ENCODE measurements at regions not wholly inside any gene's neighbourhood (a gene's known extent, or its start where the extent isn't known, plus 50 kb on each side); places are given as distances from the start of the nearest gene placed in this dataset.

- Histone ChIP-seq H4K20me1 (ENCODE audit: insufficient read depth, low read length) (no peaks in the 10 kb centered on the region), H3K4me2 (ENCODE audit: insufficient read depth, low read length) (peak overlapping the region; percentile 61), H3K4me1 (ENCODE audit: insufficient read depth, low read length) (no peaks in the 10 kb centered on the region), H3K36me3 (ENCODE audit: insufficient read depth, low read length) (no peaks in the 10 kb centered on the region), H3K9me3 (ENCODE audit: low read depth, low read length) (no peaks in the 10 kb centered on the region), H2AFZ (ENCODE audit: low read length) (no peak overlapping the region), H3K27ac (ENCODE audit: low read depth, low read length) (no peak overlapping the region), H3K79me2 (ENCODE audit: insufficient read depth, low read length) (no peaks in the 10 kb centered on the region), H3K27me3 (ENCODE audit: insufficient read depth, low read length) (peaks cover 28% of the 10 kb centered on the region), H3K4me3 (ENCODE audit: insufficient read depth, low read length) (no peak overlapping the region)
- TF ChIP-seq, protein P1, sequence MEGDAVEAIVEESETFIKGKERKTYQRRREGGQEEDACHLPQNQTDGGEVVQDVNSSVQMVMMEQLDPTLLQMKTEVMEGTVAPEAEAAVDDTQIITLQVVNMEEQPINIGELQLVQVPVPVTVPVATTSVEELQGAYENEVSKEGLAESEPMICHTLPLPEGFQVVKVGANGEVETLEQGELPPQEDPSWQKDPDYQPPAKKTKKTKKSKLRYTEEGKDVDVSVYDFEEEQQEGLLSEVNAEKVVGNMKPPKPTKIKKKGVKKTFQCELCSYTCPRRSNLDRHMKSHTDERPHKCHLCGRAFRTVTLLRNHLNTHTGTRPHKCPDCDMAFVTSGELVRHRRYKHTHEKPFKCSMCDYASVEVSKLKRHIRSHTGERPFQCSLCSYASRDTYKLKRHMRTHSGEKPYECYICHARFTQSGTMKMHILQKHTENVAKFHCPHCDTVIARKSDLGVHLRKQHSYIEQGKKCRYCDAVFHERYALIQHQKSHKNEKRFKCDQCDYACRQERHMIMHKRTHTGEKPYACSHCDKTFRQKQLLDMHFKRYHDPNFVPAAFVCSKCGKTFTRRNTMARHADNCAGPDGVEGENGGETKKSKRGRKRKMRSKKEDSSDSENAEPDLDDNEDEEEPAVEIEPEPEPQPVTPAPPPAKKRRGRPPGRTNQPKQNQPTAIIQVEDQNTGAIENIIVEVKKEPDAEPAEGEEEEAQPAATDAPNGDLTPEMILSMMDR (IDR thresholded peaks at IDR 0.05; ENCODE audit: extremely low read depth, low read depth, low read length): no peak
- no peak for DNase-seq (ENCODE audit: insufficient read length, low spot score, missing footprints)
Measured at GRCh38 chr6:166253778-166254204, 54.4 kb downstream of the PRR18 start.

DNA sequence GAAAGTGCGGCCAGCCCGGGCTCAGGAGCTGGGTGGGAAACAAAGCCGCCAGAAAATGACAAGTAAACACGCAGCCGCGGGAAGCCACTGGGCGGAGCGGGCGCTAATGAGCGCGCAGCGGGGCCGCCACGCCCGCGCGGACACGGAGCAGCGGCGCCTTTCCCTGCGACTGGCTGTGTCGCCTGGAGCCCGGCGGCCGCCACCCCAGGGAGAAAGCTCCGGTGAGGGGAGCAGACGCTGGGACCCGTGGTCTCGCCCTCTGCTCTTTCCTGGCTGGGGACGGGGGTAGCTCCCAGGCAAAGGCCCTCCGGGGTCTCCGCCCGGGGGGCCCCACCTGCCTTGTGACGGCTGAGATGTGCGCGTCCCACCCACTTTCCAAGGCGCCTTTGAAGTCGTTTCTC lies 54.9 kb downstream of the PRR18 start:
- Histone ChIP-seq H2AFZ (ENCODE audit: low read length) (no peak overlapping the region), H3K27ac (ENCODE audit: low read depth, low read length) (no peak overlapping the region), H3K27me3 (ENCODE audit: insufficient read depth, low read length) (peaks cover 28% of the 10 kb centered on the region), H3K36me3 (ENCODE audit: insufficient read depth, low read length) (no peaks in the 10 kb centered on the region), H3K79me2 (ENCODE audit: insufficient read depth, low read length) (no peaks in the 10 kb centered on the region), H3K4me2 (ENCODE audit: insufficient read depth, low read length) (peak overlapping the region; percentile 61), H4K20me1 (ENCODE audit: insufficient read depth, low read length) (no peaks in the 10 kb centered on the region), H3K9me3 (ENCODE audit: low read depth, low read length) (no peaks in the 10 kb centered on the region), H3K4me1 (ENCODE audit: insufficient read depth, low read length) (no peaks in the 10 kb centered on the region), H3K4me3 (ENCODE audit: insufficient read depth, low read length) (peak overlapping the region; percentile 50)
- TF ChIP-seq, protein P1 (IDR thresholded peaks at IDR 0.05; ENCODE audit: extremely low read depth, low read depth, low read length): no peak
- DNase-seq (ENCODE audit: insufficient read length, low spot score, missing footprints): no peak

DNA sequence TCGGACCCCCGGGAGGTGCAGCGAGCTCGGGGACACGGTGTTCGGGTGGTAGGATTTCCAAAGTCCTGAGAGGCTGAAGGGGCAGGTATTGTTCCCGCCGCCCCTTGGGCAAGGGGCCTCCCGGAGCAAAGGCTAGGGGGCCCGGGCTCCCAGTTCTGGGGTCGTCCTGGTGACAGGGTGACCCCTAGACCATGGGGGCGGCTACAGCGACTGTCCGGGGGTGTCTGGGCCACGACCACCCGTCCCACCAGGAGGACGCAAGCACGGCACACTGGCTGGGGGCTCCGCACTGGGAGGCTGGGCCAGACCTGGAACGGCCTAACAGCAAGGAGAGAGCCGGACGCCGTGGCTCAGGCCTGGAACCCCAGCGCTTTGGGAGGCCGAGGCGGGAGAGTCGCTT lies 55.6 kb downstream of the PRR18 start:
- Histone ChIP-seq H3K27me3 (ENCODE audit: insufficient read depth, low read length) (peaks cover 28% of the 10 kb centered on the region), H2AFZ (ENCODE audit: low read length) (no peak overlapping the region), H3K36me3 (ENCODE audit: insufficient read depth, low read length) (no peaks in the 10 kb centered on the region), H3K4me1 (ENCODE audit: insufficient read depth, low read length) (no peaks in the 10 kb centered on the region), H4K20me1 (ENCODE audit: insufficient read depth, low read length) (no peaks in the 10 kb centered on the region), H3K4me2 (ENCODE audit: insufficient read depth, low read length) (no peak overlapping the region), H3K9me3 (ENCODE audit: low read depth, low read length) (no peaks in the 10 kb centered on the region), H3K27ac (ENCODE audit: low read depth, low read length) (no peak overlapping the region), H3K4me3 (ENCODE audit: insufficient read depth, low read length) (no peak overlapping the region), H3K79me2 (ENCODE audit: insufficient read depth, low read length) (no peaks in the 10 kb centered on the region)
- TF ChIP-seq, protein P1 (IDR thresholded peaks at IDR 0.05; ENCODE audit: extremely low read depth, low read depth, low read length): no peak
- DNase-seq (ENCODE audit: insufficient read length, low spot score, missing footprints): no peak

DNA sequence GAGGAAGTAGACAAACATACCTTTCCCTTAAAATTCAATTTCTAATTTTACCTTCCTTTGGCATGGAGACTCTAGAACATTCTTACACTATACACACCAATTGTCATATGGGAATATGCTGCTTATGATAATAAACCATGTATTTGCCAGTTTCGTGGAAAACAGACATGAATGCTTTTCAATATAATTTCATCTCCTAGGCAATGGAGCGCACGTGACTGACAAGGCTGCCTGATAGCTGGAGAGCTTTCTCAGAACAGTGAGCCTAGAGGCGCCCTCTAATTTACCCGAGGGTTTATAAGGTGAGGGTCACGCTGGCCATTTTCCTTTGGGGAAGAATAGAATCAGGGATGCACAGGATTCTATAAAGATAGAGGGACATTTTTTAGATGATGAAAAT lies 56.5 kb downstream of the PRR18 start:
- no peaks in the 10 kb centered on the region for H3K79me2 ChIP-seq (ENCODE audit: insufficient read depth, low read length)
- no peaks in the 10 kb centered on the region for H4K20me1 ChIP-seq (ENCODE audit: insufficient read depth, low read length)
- no peak overlapping the region for H3K4me3 ChIP-seq (ENCODE audit: insufficient read depth, low read length)
- no peak overlapping the region for H3K4me2 ChIP-seq (ENCODE audit: insufficient read depth, low read length)
- no peak overlapping the region for H2AFZ ChIP-seq (ENCODE audit: low read length)
- H3K4me1 ChIP-seq (ENCODE audit: insufficient read depth, low read length): no peaks in the 10 kb centered on the region
- TF ChIP-seq, protein P1 (IDR thresholded peaks at IDR 0.05; ENCODE audit: extremely low read depth, low read depth, low read length): no peak
- no peak overlapping the region for H3K27ac ChIP-seq (ENCODE audit: low read depth, low read length)
- DNase-seq (ENCODE audit: insufficient read length, low spot score, missing footprints): no peak
- H3K27me3 ChIP-seq (ENCODE audit: insufficient read depth, low read length): peaks cover 28% of the 10 kb centered on the region
- no peaks in the 10 kb centered on the region for H3K36me3 ChIP-seq (ENCODE audit: insufficient read depth, low read length)
- no peaks in the 10 kb centered on the region for H3K9me3 ChIP-seq (ENCODE audit: low read depth, low read length)
